Endothelial cell (in vitro differentiated cells): ENCODE measurements at regions not wholly inside any gene's neighbourhood (a gene's known extent, or its start where the extent isn't known, plus 50 kb on each side); places are given as distances from the start of the nearest gene placed in this dataset.

Source experiments
- DNase-seq: peaks from one replicate; pipeline ENCODE4 v3.0.0; 2021; ENCODE audit warnings: low spot score
- H3K27ac Mint-ChIP-seq: one replicate; pipeline ENCODE4 v1.8.0; 2021; ENCODE audit warnings: mixed read lengths, inconsistent platforms; ENCODE audit not compliant: unreplicated experiment
- H3K27me3 Mint-ChIP-seq: one replicate; pipeline ENCODE4 v1.8.0; 2021; ENCODE audit warnings: mild to moderate bottlenecking, moderate library complexity, mixed read lengths, inconsistent platforms; ENCODE audit not compliant: unreplicated experiment
- H3K36me3 Mint-ChIP-seq: one replicate; pipeline ENCODE4 v1.8.0; 2021; ENCODE audit warnings: mild to moderate bottlenecking, low read depth, mixed read lengths, inconsistent platforms; ENCODE audit not compliant: unreplicated experiment
- H3K4me1 Mint-ChIP-seq: one replicate; pipeline ENCODE4 v1.8.0; 2021; ENCODE audit warnings: mild to moderate bottlenecking, mixed read lengths, inconsistent platforms; ENCODE audit not compliant: unreplicated experiment
- H3K4me3 Mint-ChIP-seq: one replicate; pipeline ENCODE4 v1.8.0; 2021; ENCODE audit warnings: mild to moderate bottlenecking, mixed read lengths, inconsistent platforms; ENCODE audit not compliant: unreplicated experiment
- H3K9me3 Mint-ChIP-seq: one replicate; pipeline ENCODE4 v1.8.0; 2021; ENCODE audit warnings: mixed read lengths, inconsistent platforms; ENCODE audit not compliant: unreplicated experiment
- CTCF ChIP-seq: fragments of 200-600 bp; sonication (generic); IDR thresholded peaks from one replicate; pipeline ENCODE4 v1.5.0; 2021; ENCODE audit warnings: antibody characterized with exemption; ENCODE audit not compliant: unreplicated experiment

GRCh38 chr3:182565916-182566796 lies 227.1 kb upstream of the ATP11B start:
- no peaks in the 10 kb centered on the region for H3K9me3 Mint-ChIP-seq
- H3K27me3 Mint-ChIP-seq = no peaks in the 10 kb centered on the region
- no peak for DNase-seq
- no peak for TF ChIP-seq CTCF
- H3K4me1 Mint-ChIP-seq = no peaks in the 10 kb centered on the region
- H3K36me3 Mint-ChIP-seq = no peaks in the 10 kb centered on the region
- H3K4me3 Mint-ChIP-seq = no peak overlapping the region
- H3K27ac Mint-ChIP-seq = no peak overlapping the region

GRCh38 chr3:182567700-182568099 lies 225.6 kb upstream of the ATP11B start:
- no peaks in the 10 kb centered on the region for H3K9me3 Mint-ChIP-seq
- H3K27me3 Mint-ChIP-seq = no peaks in the 10 kb centered on the region
- no peak overlapping the region for H3K27ac Mint-ChIP-seq
- no peak overlapping the region for H3K4me3 Mint-ChIP-seq
- H3K36me3 Mint-ChIP-seq = no peaks in the 10 kb centered on the region
- H3K4me1 Mint-ChIP-seq = no peaks in the 10 kb centered on the region
- no peak for TF ChIP-seq CTCF
- DNase-seq = no peak

- Mint-ChIP-seq H3K36me3 (no peaks in the 10 kb centered on the region), H3K27me3 (no peaks in the 10 kb centered on the region), H3K9me3 (no peaks in the 10 kb centered on the region), H3K4me3 (no peak overlapping the region), H3K4me1 (no peaks in the 10 kb centered on the region), H3K27ac (no peak overlapping the region)
- no peak for TF ChIP-seq CTCF
- DNase-seq = no peak
These were observed 225.0 kb upstream of the ATP11B start for GRCh38 chr3:182568261-182568660.

- no peak overlapping the region for H3K4me3 Mint-ChIP-seq
- H3K36me3 Mint-ChIP-seq = no peaks in the 10 kb centered on the region
- no peak for TF ChIP-seq CTCF
- no peaks in the 10 kb centered on the region for H3K9me3 Mint-ChIP-seq
- no peak overlapping the region for H3K27ac Mint-ChIP-seq
- no peaks in the 10 kb centered on the region for H3K27me3 Mint-ChIP-seq
- no peak for DNase-seq
- H3K4me1 Mint-ChIP-seq = no peaks in the 10 kb centered on the region
These were observed 224.4 kb upstream of the ATP11B start for GRCh38 chr3:182568876-182569275.

GRCh38 chr3:182570946-182571594 lies 222.2 kb upstream of the ATP11B start:
- Mint-ChIP-seq H3K36me3 (no peaks in the 10 kb centered on the region), H3K27me3 (peaks cover 1% of the 10 kb centered on the region), H3K9me3 (no peaks in the 10 kb centered on the region), H3K4me3 (no peak overlapping the region), H3K4me1 (no peaks in the 10 kb centered on the region), H3K27ac (no peak overlapping the region)
- no peak for DNase-seq
- no peak for TF ChIP-seq CTCF
